Neuronal stem cell (in vitro differentiated cells): ENCODE measurements at regions not wholly inside any gene's neighbourhood (a gene's known extent, or its start where the extent isn't known, plus 50 kb on each side); places are given as distances from the start of the nearest gene placed in this dataset.

Experiments
- DNase-seq: peaks from one replicate; pipeline ENCODE4 v3.0.0-alpha.2; 2013; ENCODE audit warnings: low spot score
- H2AFZ ChIP-seq: one replicate; pipeline ENCODE4 v1.6.1; 2013; ENCODE audit warnings: mild to moderate bottlenecking, low read length, inconsistent platforms
- H2AK5ac ChIP-seq: 2 replicates; pipeline ENCODE4 v1.6.1; 2013; ENCODE audit warnings: low read depth, mild to moderate bottlenecking, inconsistent platforms, low read length, moderate library complexity, mixed read lengths
- H2BK120ac ChIP-seq: 2 replicates; pipeline ENCODE4 v1.6.1; 2013; ENCODE audit warnings: low read depth, mild to moderate bottlenecking, inconsistent platforms, low read length, moderate library complexity, mixed read lengths
- H2BK12ac ChIP-seq: one replicate; pipeline ENCODE4 v1.6.1; 2013; ENCODE audit warnings: low read length, inconsistent platforms
- H2BK15ac ChIP-seq: 2 replicates; pipeline ENCODE4 v1.6.1; 2013; ENCODE audit warnings: mild to moderate bottlenecking, low read length, inconsistent platforms, mixed read lengths
- H2BK5ac ChIP-seq: one replicate; pipeline ENCODE4 v1.6.1; 2013; ENCODE audit warnings: inconsistent platforms, mild to moderate bottlenecking, low read length, moderate library complexity
- H3K14ac ChIP-seq: one replicate; pipeline ENCODE4 v1.6.1; 2013; ENCODE audit warnings: low read length, inconsistent platforms
- H3K18ac ChIP-seq: 2 replicates; pipeline ENCODE4 v1.6.1; 2013; ENCODE audit warnings: low read length, inconsistent platforms
- H3K23ac ChIP-seq: 2 replicates; pipeline ENCODE4 v1.6.1; 2013; ENCODE audit warnings: low read depth, mild to moderate bottlenecking, mixed read lengths, low read length, inconsistent platforms; ENCODE audit not compliant: poor library complexity
- H3K27ac ChIP-seq: replicated peaks from 3 replicates; pipeline ENCODE4 v1.5.1; 2013; ENCODE audit warnings: low read length, inconsistent platforms
- H3K27me3 ChIP-seq, 3 experiments: 2 replicates each; pipeline ENCODE4 v1.6.1; 2013; ENCODE audit warnings: low read length in 3 of 3, mild to moderate bottlenecking in 2 of 3, inconsistent platforms in 1 of 3, low read depth in 1 of 3, mixed read lengths in 1 of 3, moderate library complexity in 1 of 3; ENCODE audit not compliant: control insufficient read depth in 3 of 3, insufficient read depth in 3 of 3
- H3K36me3 ChIP-seq, 2 donors: replicated peaks in 1 of 2; 2 replicates each; pipeline ENCODE4 v1.6.1; 2013; ENCODE audit warnings: low read length in 2 of 2; ENCODE audit not compliant: control insufficient read depth in 2 of 2, insufficient read depth in 2 of 2
- H3K4ac ChIP-seq: 2 replicates; pipeline ENCODE4 v1.6.1; 2013; ENCODE audit warnings: inconsistent platforms, mild to moderate bottlenecking, low read length, moderate library complexity
- H3K4me1 ChIP-seq, 2 donors: 1 replicate in 1 of 2; 2 replicates in 1 of 2; pipeline ENCODE4 v1.6.1; 2013; ENCODE audit warnings: low read length in 2 of 2, low read depth in 1 of 2; ENCODE audit not compliant: control insufficient read depth in 2 of 2, insufficient read depth in 1 of 2
- H3K4me2 ChIP-seq: one replicate; pipeline ENCODE4 v1.6.1; 2013; ENCODE audit warnings: mild to moderate bottlenecking, low read length, inconsistent platforms; ENCODE audit not compliant: insufficient read depth, poor library complexity, severe bottlenecking
- H3K4me3 ChIP-seq, 2 donors: 2 replicates each; pipeline ENCODE4 v1.5.1; 2013; ENCODE audit warnings: low read length in 2 of 2, mild to moderate bottlenecking in 2 of 2, inconsistent platforms in 1 of 2, moderate library complexity in 1 of 2
- H3K79me1 ChIP-seq: one replicate; pipeline ENCODE4 v1.6.1; 2013; ENCODE audit warnings: low read depth, mild to moderate bottlenecking, inconsistent platforms, low read length, moderate library complexity
- H3K9ac ChIP-seq: one replicate; pipeline ENCODE4 v1.6.1; 2013; ENCODE audit warnings: mild to moderate bottlenecking, low read depth, low read length, inconsistent platforms; ENCODE audit not compliant: poor library complexity
- H3K9me3 ChIP-seq, 2 donors: replicated peaks in 1 of 2; 2 replicates each; pipeline versions ENCODE3 to v1.6.1; 2013; ENCODE audit warnings: low read length in 2 of 2, mild to moderate bottlenecking in 2 of 2, inconsistent platforms in 1 of 2, low read depth in 1 of 2, mixed read lengths in 1 of 2, moderate library complexity in 1 of 2; ENCODE audit not compliant: control insufficient read depth in 2 of 2, insufficient read depth in 1 of 2
- H4K8ac ChIP-seq: one replicate; pipeline ENCODE4 v1.6.1; 2013; ENCODE audit warnings: low read depth, mild to moderate bottlenecking, inconsistent platforms, low read length, moderate library complexity
- H4K91ac ChIP-seq: one replicate; pipeline ENCODE4 v1.6.1; 2013; ENCODE audit warnings: low read length, low read depth, mild to moderate bottlenecking, inconsistent platforms; ENCODE audit not compliant: poor library complexity
- WGBS, 2 donors: extraction: QIAGEN DNeasy Blood & Tissue Kit; methylation state at CpG; one replicate each; pipeline ENCODE4 v1.1.7; 2013; ENCODE audit warnings: missing lambda C conversion rate in 2 of 2, mixed read lengths in 1 of 2; ENCODE audit not compliant: insufficient read length in 2 of 2, insufficient replicate concordance in 1 of 2; ENCODE audit errors: extremely low coverage in 2 of 2; 5-methylcytosine and 5-hydroxymethylcytosine counted together

DNA sequence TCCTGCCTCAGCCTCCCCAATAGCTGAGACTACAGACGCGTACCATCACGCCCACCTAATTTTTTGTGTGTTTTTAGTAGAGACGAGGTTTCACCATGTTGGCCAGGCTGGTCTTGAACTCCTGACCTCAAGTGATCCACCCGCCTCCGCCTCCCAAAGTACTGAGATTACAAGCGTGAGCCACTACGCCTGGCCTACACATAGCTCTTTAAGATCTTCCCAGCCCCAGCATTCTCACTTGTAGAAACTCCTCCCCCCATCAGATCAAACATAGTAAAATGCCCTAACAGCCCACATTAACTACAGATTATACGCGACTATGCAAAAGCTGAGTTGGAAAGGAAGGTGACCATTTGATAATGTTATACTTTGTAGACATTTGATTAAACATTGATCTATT is 634.8 kb downstream of the MATN1 start:
- no peaks in the 10 kb centered on the region for H3K27me3 ChIP-seq
- no peaks in the 10 kb centered on the region for H3K36me3 ChIP-seq
- peaks cover 0 to 7% of the 10 kb centered on the region in 2 donors for H3K4me1 ChIP-seq
- no CpG with 5 or more reads among the region's 10 CpGs for whole genome bisulfite sequencing, 2 donors
- H3K9ac ChIP-seq = no peak overlapping the region
- H3K9me3 ChIP-seq = no peaks in the 10 kb centered on the region
- no peak for DNase-seq
- H3K14ac ChIP-seq = no peak overlapping the region
- H2BK5ac ChIP-seq = no peak overlapping the region
- H3K4me3 ChIP-seq = no peak overlapping the region
- H2BK12ac ChIP-seq = no peak overlapping the region
- no peak overlapping the region for H2AK5ac ChIP-seq
- H2BK15ac ChIP-seq = no peak overlapping the region
- no peak overlapping the region for H4K91ac ChIP-seq
- no peak overlapping the region for H3K27ac ChIP-seq
- no peak overlapping the region for H3K18ac ChIP-seq
- no peaks in the 10 kb centered on the region for H3K79me1 ChIP-seq
- H3K23ac ChIP-seq = no peak overlapping the region
- H2BK120ac ChIP-seq = no peak overlapping the region
- no peak overlapping the region for H2AFZ ChIP-seq
- H3K4ac ChIP-seq = no peak overlapping the region
- no peak overlapping the region for H4K8ac ChIP-seq
- H3K4me2 ChIP-seq = no peak overlapping the region

DNA sequence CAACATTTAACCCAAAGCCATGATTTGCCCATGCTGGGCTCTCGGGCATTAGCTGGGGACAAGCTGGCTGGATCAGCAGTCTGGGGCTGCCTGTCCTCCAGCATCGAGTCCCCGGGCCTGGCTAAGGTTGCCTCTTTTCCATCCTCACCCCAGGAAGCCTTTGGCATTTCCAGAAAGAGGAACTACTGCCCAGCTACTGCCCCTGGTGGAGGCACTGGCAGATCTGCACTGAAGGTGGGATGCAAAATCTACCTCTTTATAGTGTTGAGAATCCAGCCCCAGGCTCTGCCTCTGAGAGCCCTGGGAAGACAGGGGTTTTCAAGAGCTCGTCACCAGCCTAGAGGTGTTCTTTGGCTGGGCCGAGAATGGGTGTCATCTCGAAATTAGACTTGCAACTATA is 635.9 kb downstream of the MATN1 start:
- DNase-seq = no peak
- no CpG with 5 or more reads among the region's 6 CpGs for WGBS, 2 donors
- H3K27me3 ChIP-seq = no peaks in the 10 kb centered on the region

DNA sequence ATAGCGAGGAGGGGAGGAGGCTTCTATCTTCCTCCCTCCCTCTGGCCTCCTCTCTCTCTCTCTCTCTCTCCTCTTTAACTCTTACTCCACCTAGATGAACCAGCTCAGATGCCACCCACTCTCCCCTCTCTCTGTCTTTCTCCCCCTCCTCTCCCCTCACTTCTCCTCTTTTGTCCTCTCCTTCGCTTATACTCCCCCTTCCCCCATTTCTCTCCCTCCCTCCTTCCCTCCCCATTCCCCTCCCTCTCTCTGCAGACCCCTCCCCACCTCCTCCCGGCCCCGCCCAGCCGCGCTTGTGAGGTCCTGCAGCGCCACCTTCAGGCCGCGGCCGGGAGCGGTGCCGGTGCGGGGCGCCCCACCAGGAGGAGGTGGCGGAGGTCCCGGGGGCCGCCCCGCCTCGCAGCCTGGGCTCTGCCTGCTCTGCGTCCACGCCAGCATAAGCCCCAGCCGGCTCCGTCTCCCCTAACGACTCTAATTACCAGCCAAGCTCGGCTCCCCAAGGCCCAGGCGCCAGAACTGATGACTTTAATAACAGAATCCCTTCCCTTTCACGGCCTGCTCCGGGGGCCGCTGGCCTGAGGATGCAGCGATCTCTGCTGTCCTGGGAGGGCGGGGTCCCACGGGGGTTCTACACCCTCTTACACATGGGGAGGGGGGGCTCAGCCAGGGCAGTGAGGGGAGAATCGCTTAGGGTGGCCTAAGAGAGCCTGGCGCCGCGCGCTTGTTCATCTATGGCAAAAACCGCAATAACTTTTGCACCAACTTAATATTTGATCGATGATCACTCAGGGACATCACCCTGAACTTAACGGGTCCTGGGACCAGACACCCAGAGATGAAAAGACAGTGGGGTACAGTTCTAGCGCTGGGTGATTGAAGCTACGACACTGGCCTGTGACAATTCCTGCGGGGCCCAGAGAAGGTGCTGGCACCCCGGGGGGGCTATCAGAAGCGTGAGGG is 637.3 kb downstream of the MATN1 start:
- peaks cover 0 to 15% of the 10 kb centered on the region in 2 donors for H3K4me1 ChIP-seq
- no peak overlapping the region for H3K23ac ChIP-seq
- peak; percentile 89 for DNase-seq
- no peak overlapping the region for H2BK15ac ChIP-seq
- no peak overlapping the region for H3K14ac ChIP-seq
- H3K18ac ChIP-seq = peak overlapping the region; percentile 81
- no peak overlapping the region for H3K27ac ChIP-seq
- no peaks in the 10 kb centered on the region for H3K27me3 ChIP-seq
- no peaks in the 10 kb centered on the region for H3K79me1 ChIP-seq
- H2AFZ ChIP-seq = peak overlapping the region; percentile 61
- no peak overlapping the region for H4K8ac ChIP-seq
- H2BK5ac ChIP-seq = no peak overlapping the region
- H3K4ac ChIP-seq = no peak overlapping the region
- H3K9me3 ChIP-seq = no peaks in the 10 kb centered on the region
- H3K9ac ChIP-seq = no peak overlapping the region
- no peak overlapping the region for H3K4me3 ChIP-seq
- no peak overlapping the region for H2BK120ac ChIP-seq
- H2BK12ac ChIP-seq = peak overlapping the region; percentile 75
- H4K91ac ChIP-seq = no peak overlapping the region
- H2AK5ac ChIP-seq = peak overlapping the region; percentile 11
- no CpG with 5 or more reads among the region's 45 CpGs for WGBS, 2 donors
- H3K36me3 ChIP-seq = no peaks in the 10 kb centered on the region
- H3K4me2 ChIP-seq = peak overlapping the region; percentile 43

More for the DNA sequence above, 635.9 kb downstream of the MATN1 start:
- no peak overlapping the region for H2AFZ ChIP-seq
- no peak overlapping the region for H3K4ac ChIP-seq
- H3K18ac ChIP-seq = no peak overlapping the region
- H4K8ac ChIP-seq = no peak overlapping the region
- H3K9ac ChIP-seq = no peak overlapping the region
- no peak overlapping the region for H2BK5ac ChIP-seq
- no peaks in the 10 kb centered on the region for H3K79me1 ChIP-seq
- no peaks in the 10 kb centered on the region for H3K36me3 ChIP-seq
- H3K23ac ChIP-seq = no peak overlapping the region
- peaks cover 0 to 7% of the 10 kb centered on the region in 2 donors for H3K4me1 ChIP-seq
- no peak overlapping the region for H3K4me2 ChIP-seq
- H3K14ac ChIP-seq = no peak overlapping the region
- H2BK15ac ChIP-seq = no peak overlapping the region
- H4K91ac ChIP-seq = no peak overlapping the region
- H2BK12ac ChIP-seq = no peak overlapping the region
- no peak overlapping the region for H2AK5ac ChIP-seq
- no peak overlapping the region for H2BK120ac ChIP-seq
- H3K27ac ChIP-seq = no peak overlapping the region
- H3K9me3 ChIP-seq = no peaks in the 10 kb centered on the region
- no peak overlapping the region for H3K4me3 ChIP-seq

DNA sequence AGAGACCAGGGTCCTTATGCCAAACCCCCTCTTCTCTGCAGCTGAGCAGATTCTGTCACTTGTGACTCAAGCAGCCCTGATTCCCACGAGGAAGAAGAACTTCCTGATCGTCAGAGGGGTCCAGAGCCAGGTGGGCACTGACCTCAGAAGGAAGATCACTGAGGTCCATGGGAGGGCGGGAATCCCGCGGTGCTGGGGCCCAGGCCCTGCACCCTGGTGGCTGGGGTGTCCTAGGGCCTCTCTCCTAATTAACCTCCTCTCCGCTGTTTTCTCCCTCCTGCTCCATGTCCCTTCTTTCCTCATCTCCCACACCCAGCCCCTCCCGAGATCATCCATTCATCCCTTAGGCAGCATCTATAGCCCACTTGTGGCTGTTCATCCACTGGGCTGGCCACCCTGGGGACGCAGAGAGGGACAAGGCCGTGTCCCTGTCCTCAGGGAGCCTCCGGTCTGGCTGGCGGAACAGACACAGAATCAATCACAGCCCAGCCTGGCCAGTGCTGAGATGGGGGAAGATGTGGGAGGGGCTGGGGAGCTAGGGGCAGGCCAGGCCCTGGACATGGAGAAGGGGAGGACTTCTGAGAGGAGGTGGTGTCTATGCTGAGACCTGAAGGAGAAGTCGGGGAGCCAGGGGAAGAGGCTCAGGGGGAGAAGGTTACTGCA is 638.3 kb downstream of the MATN1 start:
- Histone ChIP-seq H2BK12ac (no peak overlapping the region), H3K4ac (peak overlapping the region; percentile 71), H3K23ac (peak overlapping the region; percentile 47), H3K4me2 (no peak overlapping the region), H2BK15ac (peak overlapping the region; percentile 94), H3K18ac (peak overlapping the region; percentile 81), H3K27ac (no peak overlapping the region), H2AFZ (no peak overlapping the region), H3K9ac (no peak overlapping the region), H4K91ac (peak overlapping the region; percentile 73), H3K9me3 (no peaks in the 10 kb centered on the region), H2BK120ac (peak overlapping the region; percentile 72), H3K36me3 (no peaks in the 10 kb centered on the region), H3K14ac (peak overlapping the region; percentile 32), H3K4me1 (peaks cover 0 to 15% of the 10 kb centered on the region in 2 donors), H2AK5ac (peak overlapping the region; percentile 98), H3K4me3 (no peak overlapping the region), H4K8ac (no peak overlapping the region), H3K79me1 (no peaks in the 10 kb centered on the region), H2BK5ac (no peak overlapping the region), H3K27me3 (no peaks in the 10 kb centered on the region)
- DNase-seq = no peak
- WGBS, 2 donors = no CpG with 5 or more reads among the region's 12 CpGs
